H1 (cell line): ENCODE measurements at regions not wholly inside any gene's neighbourhood (a gene's known extent, or its start where the extent isn't known, plus 50 kb on each side); places are given as distances from the start of the nearest gene placed in this dataset.

ENCODE experiments used
- CTCF ChIA-PET: fragments of 300-600 bp; sonication (Branson Sonifier 250); formaldehyde crosslinking; loops from one replicate; lab custom pipeline; 2021; ENCODE audit not compliant: partially characterized antibody; lab: Charles Lee
- POLR2A ChIA-PET: fragments of 300-600 bp; sonication (Branson Sonifier 250); formaldehyde crosslinking; loops from one replicate; lab custom pipeline; 2021; ENCODE audit warnings: inconsistent platforms; ENCODE audit not compliant: partially characterized antibody; lab: Charles Lee
- DNase-seq, 2 experiments: peaks; one replicate each; pipeline versions ENCODE4 v3.0.0 to v3.0.0-alpha.2; 2010 to 2022; ENCODE audit warnings: low spot score in 2 of 2, low read depth in 1 of 2, mixed read lengths in 1 of 2
- FAIRE-seq: peaks from 2 replicates; lab custom pipeline; 2011; peaks lifted over from hg19 to GRCh38; lab: Jason Lieb, UNC
- H2AFZ ChIP-seq: 2 replicates; pipeline ENCODE4 v1.8.1; 2012; ENCODE audit warnings: low read length, inconsistent platforms
- H2AK5ac ChIP-seq: 2 replicates; pipeline ENCODE4 v1.6.1; 2013; ENCODE audit warnings: low read depth, low read length
- H2BK120ac ChIP-seq: replicated peaks from 2 replicates; pipeline ENCODE3; 2013; ENCODE audit warnings: low read depth, low read length, inconsistent platforms
- H2BK12ac ChIP-seq: 2 replicates; pipeline ENCODE4 v1.6.1; 2013; ENCODE audit warnings: low read depth, low read length
- H2BK15ac ChIP-seq: 2 replicates; pipeline ENCODE4 v1.6.1; 2013; ENCODE audit warnings: low read length
- H2BK20ac ChIP-seq: 2 replicates; pipeline ENCODE4 v1.6.1; 2013; ENCODE audit warnings: low read length
- H2BK5ac ChIP-seq: 2 replicates; pipeline ENCODE4 v1.6.1; 2013; ENCODE audit warnings: low read depth, low read length
- H3K14ac ChIP-seq: 2 replicates; pipeline ENCODE4 v1.6.1; 2013; ENCODE audit warnings: inconsistent platforms; ENCODE audit not compliant: insufficient read length
- H3K18ac ChIP-seq: 2 replicates; pipeline ENCODE4 v1.6.1; 2013; ENCODE audit warnings: low read length; ENCODE audit errors: extremely low read depth
- H3K23ac ChIP-seq: 2 replicates; pipeline ENCODE4 v1.6.1; 2013; ENCODE audit warnings: inconsistent platforms; ENCODE audit not compliant: insufficient read length
- H3K23me2 ChIP-seq: 2 replicates; pipeline ENCODE4 v1.6.1; 2013; ENCODE audit warnings: low read depth, low read length
- H3K27ac ChIP-seq: 2 replicates; pipeline ENCODE4 v1.6.1; 2011; ENCODE audit warnings: low read depth, low read length, inconsistent platforms
- H3K27me3 ChIP-seq, 4 experiments: replicated peaks in 1 of 4; 1 replicate in 1 of 4; 2 replicates in 3 of 4; pipeline versions ENCODE4 v1.6.1 to v1.8.1; 2011 to 2013; ENCODE audit warnings: low read length in 3 of 4, mild to moderate bottlenecking in 3 of 4, inconsistent platforms in 2 of 4, mixed read lengths in 2 of 4, moderate library complexity in 1 of 4; ENCODE audit not compliant: control insufficient read depth in 3 of 4, insufficient read depth in 3 of 4; ENCODE audit errors: extremely low read depth in 1 of 4
- H3K36me3 ChIP-seq, 4 experiments: 2 replicates each; pipeline versions ENCODE4 v1.6.1 to v1.8.1; 2011 to 2013; ENCODE audit warnings: mild to moderate bottlenecking in 4 of 4, low read length in 3 of 4, moderate library complexity in 2 of 4, control low read depth in 1 of 4, inconsistent platforms in 1 of 4; ENCODE audit not compliant: insufficient read depth in 4 of 4, control insufficient read depth in 2 of 4
- H3K4ac ChIP-seq: replicated peaks from 2 replicates; pipeline ENCODE3; 2013; ENCODE audit warnings: low read length, low read depth, mixed read lengths, inconsistent platforms; ENCODE audit not compliant: insufficient read length
- H3K4me1 ChIP-seq, 4 experiments: replicated peaks in 1 of 4; 1 replicate in 1 of 4; 2 replicates in 3 of 4; pipeline versions ENCODE4 v1.6.1 to v1.8.1; 2011 to 2013; ENCODE audit warnings: low read length in 3 of 4, inconsistent platforms in 2 of 4, mixed read lengths in 1 of 4; ENCODE audit not compliant: insufficient read depth in 4 of 4, control insufficient read depth in 3 of 4
- H3K4me2 ChIP-seq, 2 experiments: 2 replicates each; pipeline versions ENCODE4 v1.6.1 to v1.8.1; 2011 to 2013; ENCODE audit warnings: low read depth in 2 of 2, low read length in 2 of 2, control low read depth in 1 of 2, inconsistent platforms in 1 of 2, mild to moderate bottlenecking in 1 of 2; ENCODE audit not compliant: insufficient read depth in 1 of 2
- H3K4me3 ChIP-seq, 4 experiments: fragments of 200-600, 300-600 bp in 1 of 4; sonication (generic), shearing (Covaris generic), sonication (Bioruptor Twin) in 1 of 4; 2 replicates each; pipeline versions ENCODE4 v1.5.1 to v1.8.1; 2011 to 2016; ENCODE audit warnings: low read length in 4 of 4, low read depth in 3 of 4, control low read depth in 2 of 4, inconsistent platforms in 2 of 4, mild to moderate bottlenecking in 2 of 4, mixed read lengths in 1 of 4, moderate library complexity in 1 of 4; ENCODE audit not compliant: insufficient read depth in 2 of 4; ENCODE audit errors: extremely low read depth in 1 of 4
- H3K56ac ChIP-seq: replicated peaks from 2 replicates; pipeline ENCODE3; 2013; ENCODE audit warnings: low read depth, mild to moderate bottlenecking, mixed read lengths, low read length, inconsistent platforms; ENCODE audit not compliant: insufficient read length
- H3K79me1 ChIP-seq: 2 replicates; pipeline ENCODE4 v1.6.1; 2013; ENCODE audit warnings: low read depth, low read length, control low read depth
- H3K79me2 ChIP-seq, 2 experiments: 2 replicates each; pipeline versions ENCODE4 v1.6.1 to v1.8.1; 2012 to 2013; ENCODE audit warnings: low read length in 2 of 2, mild to moderate bottlenecking in 2 of 2, inconsistent platforms in 1 of 2; ENCODE audit not compliant: insufficient read depth in 2 of 2, control insufficient read depth in 1 of 2
- H3K9ac ChIP-seq, 4 experiments: replicated peaks in 1 of 4; 1 replicate in 1 of 4; 2 replicates in 3 of 4; pipeline versions ENCODE4 v1.6.1 to v1.8.1; 2011 to 2013; ENCODE audit warnings: low read depth in 3 of 4, low read length in 3 of 4, control low read depth in 2 of 4, mild to moderate bottlenecking in 2 of 4, moderate library complexity in 2 of 4, inconsistent platforms in 1 of 4; ENCODE audit errors: extremely low read depth in 1 of 4
- H3K9me3 ChIP-seq, 2 experiments: 2 replicates each; pipeline versions ENCODE4 v1.6.1 to v1.8.1; 2012 to 2013; ENCODE audit warnings: mild to moderate bottlenecking in 2 of 2, moderate library complexity in 2 of 2, control low read depth in 1 of 2, inconsistent platforms in 1 of 2, low read depth in 1 of 2, low read length in 1 of 2, mixed read lengths in 1 of 2; ENCODE audit not compliant: insufficient read depth in 2 of 2
- H4K20me1 ChIP-seq, 2 experiments: replicated peaks in 1 of 2; 2 replicates each; pipeline versions ENCODE3 to v1.8.1; 2011 to 2013; ENCODE audit warnings: inconsistent platforms in 2 of 2, low read length in 2 of 2, mild to moderate bottlenecking in 1 of 2; ENCODE audit not compliant: insufficient read depth in 2 of 2, control insufficient read depth in 1 of 2
- H4K5ac ChIP-seq: 2 replicates; pipeline ENCODE4 v1.6.1; 2013; ENCODE audit warnings: low read length, low read depth, mixed read lengths, inconsistent platforms; ENCODE audit not compliant: insufficient read length
- H4K8ac ChIP-seq: 2 replicates; pipeline ENCODE4 v1.8.0; 2013; ENCODE audit warnings: mild to moderate bottlenecking, moderate library complexity, low read length, inconsistent platforms; ENCODE audit not compliant: insufficient read depth; ENCODE audit errors: extremely low read depth
- H4K91ac ChIP-seq: replicated peaks from 2 replicates; pipeline ENCODE3; 2013; ENCODE audit warnings: low read length, mixed read lengths, inconsistent platforms; ENCODE audit not compliant: insufficient read length
- CBX8 ChIP-seq: fragments of 300-800, 300-1000 bp; sonication (generic); IDR thresholded peaks from 2 replicates; pipeline ENCODE4 v1.7.1; 2016; ENCODE audit warnings: low read depth, low read length, borderline replicate concordance
- CEBPB ChIP-seq: IDR thresholded peaks from 2 replicates; pipeline ENCODE4 v1.6.1; 2012; ENCODE audit warnings: low read depth, low read length
- CTCF ChIP-seq, 3 experiments: IDR thresholded peaks; 1 replicate in 2 of 3; 2 replicates in 1 of 3; pipeline versions ENCODE4 v1.5.1 to v1.6.1; 2011; ENCODE audit warnings: low read length in 3 of 3, mild to moderate bottlenecking in 3 of 3, inconsistent platforms in 2 of 3, low read depth in 1 of 3, moderate library complexity in 1 of 3; ENCODE audit not compliant: insufficient read depth in 1 of 3; ENCODE audit errors: control extremely low read depth in 1 of 3
- EGR1 ChIP-seq: IDR thresholded peaks from 2 replicates; pipeline ENCODE4 v1.6.1; 2011; ENCODE audit warnings: low read depth, low read length, borderline replicate concordance
- EP300 ChIP-seq, 2 experiments: IDR thresholded peaks; 1 replicate in 1 of 2; 2 replicates in 1 of 2; pipeline ENCODE4 v1.6.1; 2011 to 2012; ENCODE audit warnings: low read depth in 2 of 2, low read length in 2 of 2, mild to moderate bottlenecking in 2 of 2, borderline replicate concordance in 1 of 2, inconsistent platforms in 1 of 2, moderate library complexity in 1 of 2
- KDM5A ChIP-seq: fragments of 200-600 bp; IDR thresholded peaks from 2 replicates; pipeline ENCODE4 v1.7.1; 2012; ENCODE audit warnings: mild to moderate bottlenecking, low read length, inconsistent platforms, mixed read lengths
- RBBP5 ChIP-seq: IDR thresholded peaks from 2 replicates; pipeline ENCODE4 v1.7.1; 2012; ENCODE audit warnings: low read depth, mild to moderate bottlenecking, inconsistent platforms, low read length, moderate library complexity, borderline replicate concordance
- RXRA ChIP-seq: IDR thresholded peaks from 2 replicates; pipeline ENCODE4 v1.6.1; 2011; ENCODE audit warnings: low read depth, mild to moderate bottlenecking, low read length, moderate library complexity; ENCODE audit not compliant: insufficient read depth
- SUZ12 ChIP-seq: fragments of 200-600 bp; sonication (generic); IDR thresholded peaks from 2 replicates; pipeline ENCODE4 v1.6.1; 2012; ENCODE audit warnings: mild to moderate bottlenecking, inconsistent platforms, low read length, moderate library complexity, mixed read lengths
- TAF7 ChIP-seq: optimal IDR thresholded peaks from 2 replicates; pipeline ENCODE3; 2011; ENCODE audit warnings: low read depth, mild to moderate bottlenecking, inconsistent platforms, low read length, moderate library complexity, borderline replicate concordance
- TCF12 ChIP-seq: IDR thresholded peaks from 2 replicates; pipeline ENCODE4 v1.6.1; 2011; ENCODE audit warnings: low read depth, mild to moderate bottlenecking, low read length
- TEAD4 ChIP-seq: IDR thresholded peaks from 2 replicates; pipeline ENCODE4 v1.6.1; 2012; ENCODE audit warnings: low read depth, low read length, inconsistent platforms, mixed read lengths
- ZNF274 ChIP-seq: IDR thresholded peaks from 2 replicates; pipeline ENCODE4 v1.7.0; 2012; ENCODE audit warnings: low read length, borderline replicate concordance; ENCODE audit errors: extremely low read depth
- WGBS, 2 experiments: shearing (Covaris generic) in 1 of 2; methylation state at CpG; one replicate each; pipeline versions ENCODE4 v1.1.6 to v1.1.7; 2013 to 2015; ENCODE audit warnings: low lambda C conversion rate in 2 of 2, mixed read lengths in 2 of 2, inconsistent platforms in 1 of 2, low coverage in 1 of 2, missing lambda C conversion rate in 1 of 2; ENCODE audit not compliant: insufficient replicate concordance in 2 of 2, insufficient coverage in 1 of 2, insufficient read length in 1 of 2; ENCODE audit errors: extremely low coverage in 1 of 2, missing lambda C conversion rate in 1 of 2; 5-methylcytosine and 5-hydroxymethylcytosine counted together

- CTCF ChIA-PET: interaction anchor here (0.6 to 2.0 kb wide), 3 partner anchors 8 to 597 kb away, joined by 3 to 4 read pairs (median 4); no protein-coding TSS in a partner anchor
- WGBS, 2 experiments: 83% methylated on average over 2 of the region's 2 CpGs; no CpG with 5 or more reads in 1 of the 2 experiments
- TF ChIP-seq TAF7 (no peak), ZNF274 (no peak), RBBP5 (no peak), TEAD4 (no peak), CEBPB (no peak), SUZ12 (no peak), KDM5A (no peak), EP300 (IDR thresholded peaks at IDR 0.05; ENCODE audit: borderline replicate concordance in 1 of 2, low read depth in 2 of 2, low read length in 2 of 2) (no peak), TCF12 (no peak), CTCF (IDR thresholded peaks at IDR 0.05; ENCODE audit: control extremely low read depth in 1 of 3, insufficient read depth in 1 of 3, low read depth in 1 of 3, low read length in 3 of 3) (no peak), CBX8 (no peak), EGR1 (no peak), RXRA (no peak)
These were observed 181.9 kb upstream of the ADRA1B start for GRCh38 chr5:159734366-159734765.

More at GRCh38 chr5:159734366-159734765, 181.9 kb upstream of the ADRA1B start:
- Histone ChIP-seq H3K27ac (no peak overlapping the region), H2BK12ac (no peak overlapping the region), H3K9ac (no peak overlapping the region), H3K27me3 (no peaks in the 10 kb centered on the region), H2AFZ (no peak overlapping the region), H3K36me3 (no peaks in the 10 kb centered on the region), H2BK20ac (no peak overlapping the region), H3K23me2 (no peaks in the 10 kb centered on the region), H4K20me1 (no peaks in the 10 kb centered on the region), H3K14ac (no peak overlapping the region), H4K8ac (no peak overlapping the region), H3K79me1 (no peaks in the 10 kb centered on the region), H3K23ac (no peak overlapping the region), H3K4me3 (no peak overlapping the region), H3K4ac (no peak overlapping the region), H2AK5ac (no peak overlapping the region), H2BK5ac (no peak overlapping the region), H3K4me2 (no peak overlapping the region), H4K5ac (no peak overlapping the region), H2BK120ac (no peak overlapping the region), H2BK15ac (no peak overlapping the region), H3K56ac (no peak overlapping the region), H3K4me1 (no peaks in the 10 kb centered on the region), H3K9me3 (no peaks in the 10 kb centered on the region), H4K91ac (no peak overlapping the region), H3K18ac (no peak overlapping the region), H3K79me2 (no peaks in the 10 kb centered on the region)
- POLR2A ChIA-PET: no interaction called here
- no peak for FAIRE-seq
- no peak for DNase-seq
